Gastroesophageal sphincter (tissue), 4 donors: ENCODE measurements at regions not wholly inside any gene's neighbourhood (a gene's known extent, or its start where the extent isn't known, plus 50 kb on each side); places are given as distances from the start of the nearest gene placed in this dataset.

ENCODE experiments used
- ATAC-seq: fragments of 150-250 bp; one replicate; pipeline ENCODE4 v1.9.1; 2016; ENCODE audit warnings: mild to moderate bottlenecking, moderate library complexity
- H3K27ac ChIP-seq, 4 donors: fragments of 200-600 bp; sonication (generic) in 3 of 4; 1 replicate in 3 of 4; 2 replicates in 1 of 4; pipeline ENCODE4 v1.5.1; 2016 to 2019
- H3K27me3 ChIP-seq: fragments of 200-600 bp; sonication (generic); one replicate; pipeline ENCODE4 v1.5.1; 2019
- H3K36me3 ChIP-seq, 2 donors: fragments of 200-600 bp; sonication (generic); one replicate each; pipeline ENCODE4 v1.5.1; 2019; ENCODE audit warnings: control low read depth in 1 of 2
- H3K4me1 ChIP-seq, 3 donors: fragments of 200-600 bp; sonication (generic); 1 replicate in 2 of 3; 2 replicates in 1 of 3; pipeline ENCODE4 v1.5.1; 2016 to 2019; ENCODE audit warnings: control low read depth in 2 of 3
- H3K4me3 ChIP-seq, 2 donors: fragments of 200-600 bp; sonication (generic); one replicate each; pipeline ENCODE4 v1.5.1; 2019; ENCODE audit warnings: mild to moderate bottlenecking in 1 of 2, moderate library complexity in 1 of 2
- H3K9me3 ChIP-seq, 3 donors: fragments of 200-600 bp; sonication (generic); one replicate each; pipeline ENCODE4 v1.5.1; 2017 to 2019; ENCODE audit warnings: control low read depth in 2 of 3
- EP300 ChIP-seq: sonication (generic); formaldehyde crosslinking; IDR thresholded peaks from one replicate; pipeline ENCODE4 v1.6.1; 2017; ENCODE audit warnings: antibody characterized with exemption, mild to moderate bottlenecking
- POLR2A ChIP-seq, 2 donors: fragments of 450-650 bp; IDR thresholded peaks; one replicate each; pipeline ENCODE4 v1.6.1; 2017; ENCODE audit warnings: antibody characterized with exemption in 2 of 2, mild to moderate bottlenecking in 2 of 2, moderate library complexity in 1 of 2
- POLR2AphosphoS5 ChIP-seq: sonication (generic); formaldehyde crosslinking; IDR thresholded peaks from one replicate; pipeline ENCODE4 v1.6.1; 2017; ENCODE audit warnings: antibody characterized with exemption
- WGBS, 2 donors: methylation state at CpG; one replicate each; pipeline ENCODE4 v1.1.5; 2018; ENCODE audit warnings: low coverage in 1 of 2; 5-methylcytosine and 5-hydroxymethylcytosine counted together
- TF ChIP-seq, protein P1 (sequence below), 4 experiments: fragments of 200-600 bp in 2 of 4; fragments of 450-650 bp in 2 of 4; sonication (generic) in 1 of 4; IDR thresholded peaks; one replicate each; pipeline ENCODE4 v1.5.1; 2017 to 2019; ENCODE audit warnings: antibody characterized with exemption in 4 of 4, mild to moderate bottlenecking in 2 of 4, moderate library complexity in 2 of 4

DNA sequence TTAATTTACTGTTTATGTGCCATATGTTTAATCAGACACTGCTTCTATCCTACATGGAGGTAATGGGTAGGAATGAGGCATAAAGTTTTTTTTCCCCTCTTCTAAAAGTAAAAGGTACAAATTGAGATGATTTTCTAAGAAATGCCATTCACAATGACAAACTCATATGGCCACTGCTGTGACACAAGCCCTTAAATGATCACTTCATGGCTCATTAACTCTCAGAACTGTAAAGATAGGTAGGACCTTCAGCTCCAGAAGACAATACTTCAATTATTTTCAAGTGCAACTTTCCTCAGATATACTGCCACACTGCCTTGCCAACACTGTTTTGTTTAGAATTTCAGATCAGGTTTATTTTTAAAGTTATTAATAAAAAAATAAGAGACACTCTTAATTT lies 362.9 kb upstream of the ZNF608 start:
- H3K4me3 ChIP-seq = no peak overlapping the region
- H3K27ac ChIP-seq = no peak overlapping the region
- no peak for TF ChIP-seq POLR2A (IDR thresholded peaks at IDR 0.05)
- TF ChIP-seq, protein P1, sequence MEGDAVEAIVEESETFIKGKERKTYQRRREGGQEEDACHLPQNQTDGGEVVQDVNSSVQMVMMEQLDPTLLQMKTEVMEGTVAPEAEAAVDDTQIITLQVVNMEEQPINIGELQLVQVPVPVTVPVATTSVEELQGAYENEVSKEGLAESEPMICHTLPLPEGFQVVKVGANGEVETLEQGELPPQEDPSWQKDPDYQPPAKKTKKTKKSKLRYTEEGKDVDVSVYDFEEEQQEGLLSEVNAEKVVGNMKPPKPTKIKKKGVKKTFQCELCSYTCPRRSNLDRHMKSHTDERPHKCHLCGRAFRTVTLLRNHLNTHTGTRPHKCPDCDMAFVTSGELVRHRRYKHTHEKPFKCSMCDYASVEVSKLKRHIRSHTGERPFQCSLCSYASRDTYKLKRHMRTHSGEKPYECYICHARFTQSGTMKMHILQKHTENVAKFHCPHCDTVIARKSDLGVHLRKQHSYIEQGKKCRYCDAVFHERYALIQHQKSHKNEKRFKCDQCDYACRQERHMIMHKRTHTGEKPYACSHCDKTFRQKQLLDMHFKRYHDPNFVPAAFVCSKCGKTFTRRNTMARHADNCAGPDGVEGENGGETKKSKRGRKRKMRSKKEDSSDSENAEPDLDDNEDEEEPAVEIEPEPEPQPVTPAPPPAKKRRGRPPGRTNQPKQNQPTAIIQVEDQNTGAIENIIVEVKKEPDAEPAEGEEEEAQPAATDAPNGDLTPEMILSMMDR (IDR thresholded peaks at IDR 0.05) = no peak
- no peak for TF ChIP-seq EP300
- no peak for TF ChIP-seq POLR2AphosphoS5
- no peak for ATAC-seq
- no peaks in the 10 kb centered on the region for H3K4me1 ChIP-seq
- H3K27me3 ChIP-seq = no peaks in the 10 kb centered on the region
- H3K9me3 ChIP-seq = no peaks in the 10 kb centered on the region
- H3K36me3 ChIP-seq = no peaks in the 10 kb centered on the region

DNA sequence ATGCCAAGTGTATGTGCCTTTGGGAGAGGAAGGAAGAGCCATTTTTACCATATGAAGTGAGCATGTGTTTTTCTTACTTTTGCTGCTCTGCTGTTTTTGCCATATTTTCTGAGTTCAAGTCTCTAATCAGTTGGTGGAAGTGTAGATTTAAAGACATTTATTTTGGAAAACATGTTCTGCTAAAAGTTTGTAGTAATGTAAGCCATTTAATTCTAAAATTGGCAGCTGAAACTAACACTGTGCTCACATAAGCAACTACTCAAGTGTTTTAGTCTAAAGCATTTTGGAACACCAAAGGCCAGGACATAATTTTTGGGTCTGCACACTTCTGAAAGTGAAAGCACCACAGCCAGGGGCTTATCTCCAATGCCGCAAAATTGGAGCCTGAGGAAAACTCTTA lies 363.4 kb upstream of the ZNF608 start:
- no peaks in the 10 kb centered on the region for H3K4me1 ChIP-seq
- no peaks in the 10 kb centered on the region for H3K9me3 ChIP-seq
- WGBS, 2 donors = 45 to 78% methylated on average over 1 of the region's 1 CpG
- ATAC-seq = no peak
- no peak for TF ChIP-seq POLR2AphosphoS5
- TF ChIP-seq POLR2A (IDR thresholded peaks at IDR 0.05) = no peak
- TF ChIP-seq, protein P1 (IDR thresholded peaks at IDR 0.05) = no peak
- no peak for TF ChIP-seq EP300
- H3K27me3 ChIP-seq = no peaks in the 10 kb centered on the region
- H3K4me3 ChIP-seq = no peak overlapping the region
- no peaks in the 10 kb centered on the region for H3K36me3 ChIP-seq
- H3K27ac ChIP-seq = no peak overlapping the region

DNA sequence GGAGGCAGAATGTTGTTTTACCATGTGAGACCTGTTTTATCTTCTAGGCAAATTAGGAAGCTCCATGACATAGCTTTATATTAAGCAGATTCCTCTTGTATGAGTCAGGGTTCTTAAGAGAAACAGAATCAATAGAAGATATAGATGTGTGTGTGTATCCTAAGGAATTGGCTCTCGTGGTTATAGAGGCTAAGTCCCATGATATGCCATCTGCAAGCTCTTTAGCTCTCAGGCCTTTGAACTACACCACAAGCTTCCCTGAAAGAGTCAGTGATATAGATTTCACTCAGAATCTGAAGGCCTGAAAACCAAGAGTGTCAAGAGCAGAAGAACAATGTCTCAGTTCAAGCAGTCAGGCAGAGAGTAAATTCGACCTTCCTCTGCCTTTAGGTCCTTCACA lies 365.8 kb upstream of the ZNF608 start:
- Histone ChIP-seq H3K27ac (no peak overlapping the region), H3K4me1 (no peaks in the 10 kb centered on the region), H3K36me3 (no peaks in the 10 kb centered on the region), H3K4me3 (no peak overlapping the region), H3K9me3 (no peaks in the 10 kb centered on the region), H3K27me3 (no peaks in the 10 kb centered on the region)
- 80 to 100% methylated on average over 1 to 2 of the region's 2 CpGs for WGBS, 2 donors
- ATAC-seq = no peak
- TF ChIP-seq, protein P1 (IDR thresholded peaks at IDR 0.05) = no peak
- no peak for TF ChIP-seq POLR2AphosphoS5
- no peak for TF ChIP-seq EP300
- TF ChIP-seq POLR2A (IDR thresholded peaks at IDR 0.05) = no peak

DNA sequence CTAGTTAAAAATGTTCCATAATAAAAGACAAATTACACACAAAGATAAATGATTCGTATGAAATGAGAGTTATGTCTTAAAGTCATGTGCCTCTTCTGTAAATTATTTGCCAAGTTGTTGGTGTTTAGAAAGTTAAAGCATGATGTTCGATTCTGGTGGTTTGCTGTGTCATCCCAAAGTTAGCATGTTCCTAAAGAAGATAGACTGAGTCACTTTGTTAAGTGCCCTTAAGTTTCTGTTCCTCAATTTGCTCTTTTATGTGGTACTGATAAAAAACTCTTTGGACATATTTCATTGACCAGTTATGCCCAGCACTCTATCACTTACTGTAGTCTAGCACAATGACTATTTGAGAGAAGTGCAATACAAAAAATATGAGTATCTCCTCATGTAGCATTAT lies 366.9 kb upstream of the ZNF608 start:
- no peak overlapping the region for H3K27ac ChIP-seq
- ATAC-seq = no peak
- no peaks in the 10 kb centered on the region for H3K27me3 ChIP-seq
- TF ChIP-seq, protein P1 (IDR thresholded peaks at IDR 0.05) = no peak
- TF ChIP-seq POLR2A (IDR thresholded peaks at IDR 0.05) = no peak
- H3K4me1 ChIP-seq = no peaks in the 10 kb centered on the region
- no peaks in the 10 kb centered on the region for H3K36me3 ChIP-seq
- H3K9me3 ChIP-seq = no peaks in the 10 kb centered on the region
- 82 to 87% methylated on average over 2 of the region's 2 CpGs for WGBS, 2 donors
- H3K4me3 ChIP-seq = no peak overlapping the region

DNA sequence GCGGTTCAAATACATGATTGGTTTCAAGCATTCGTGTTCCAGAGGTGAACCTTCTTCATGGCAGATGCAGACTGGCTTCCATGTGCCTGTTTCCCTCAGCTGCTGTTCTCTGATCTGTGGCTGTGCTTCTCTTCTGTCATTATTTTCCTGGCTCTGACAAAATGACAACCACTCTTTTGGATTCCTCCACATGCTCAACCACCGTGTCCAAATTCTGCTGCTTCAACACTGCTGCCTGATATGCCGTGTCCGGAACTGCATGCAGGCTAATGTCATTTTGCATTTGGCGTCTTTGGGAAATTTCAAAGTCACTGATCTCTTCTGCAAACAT lies 368.7 kb upstream of the ZNF608 start:
- WGBS, 2 donors = 89 to 90% methylated on average over 6 of the region's 6 CpGs
- H3K4me1 ChIP-seq = no peaks in the 10 kb centered on the region
- no peaks in the 10 kb centered on the region for H3K9me3 ChIP-seq
- H3K27ac ChIP-seq = no peak overlapping the region
- TF ChIP-seq POLR2A (IDR thresholded peaks at IDR 0.05) (no peak), POLR2AphosphoS5 (no peak), EP300 (no peak)
- TF ChIP-seq, protein P1 (IDR thresholded peaks at IDR 0.05) = no peak
- no peak overlapping the region for H3K4me3 ChIP-seq
- no peaks in the 10 kb centered on the region for H3K27me3 ChIP-seq
- no peak for ATAC-seq
- H3K36me3 ChIP-seq = no peaks in the 10 kb centered on the region
